ENCODE measurements at regions not wholly inside any gene's neighbourhood (a gene's known extent, or its start where the extent isn't known, plus 50 kb on each side); places are given as distances from the start of the nearest gene placed in this dataset.

- H3K4me1 ChIP-seq, result no peaks in the 10 kb centered on the region; the same call in 1 of the 2 replicates
- H3K27me3 Mint-ChIP-seq (ENCODE audit: insufficient read depth, unreplicated experiment), result peaks cover 2% of the 10 kb centered on the region
- DNase-seq, result no peak
- TF ChIP-seq, protein P1, sequence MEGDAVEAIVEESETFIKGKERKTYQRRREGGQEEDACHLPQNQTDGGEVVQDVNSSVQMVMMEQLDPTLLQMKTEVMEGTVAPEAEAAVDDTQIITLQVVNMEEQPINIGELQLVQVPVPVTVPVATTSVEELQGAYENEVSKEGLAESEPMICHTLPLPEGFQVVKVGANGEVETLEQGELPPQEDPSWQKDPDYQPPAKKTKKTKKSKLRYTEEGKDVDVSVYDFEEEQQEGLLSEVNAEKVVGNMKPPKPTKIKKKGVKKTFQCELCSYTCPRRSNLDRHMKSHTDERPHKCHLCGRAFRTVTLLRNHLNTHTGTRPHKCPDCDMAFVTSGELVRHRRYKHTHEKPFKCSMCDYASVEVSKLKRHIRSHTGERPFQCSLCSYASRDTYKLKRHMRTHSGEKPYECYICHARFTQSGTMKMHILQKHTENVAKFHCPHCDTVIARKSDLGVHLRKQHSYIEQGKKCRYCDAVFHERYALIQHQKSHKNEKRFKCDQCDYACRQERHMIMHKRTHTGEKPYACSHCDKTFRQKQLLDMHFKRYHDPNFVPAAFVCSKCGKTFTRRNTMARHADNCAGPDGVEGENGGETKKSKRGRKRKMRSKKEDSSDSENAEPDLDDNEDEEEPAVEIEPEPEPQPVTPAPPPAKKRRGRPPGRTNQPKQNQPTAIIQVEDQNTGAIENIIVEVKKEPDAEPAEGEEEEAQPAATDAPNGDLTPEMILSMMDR (IDR thresholded peaks at IDR 0.05; ENCODE audit: insufficient read depth in 1 of 2, low read depth in 1 of 2, low read length in 1 of 2, severe bottlenecking in 1 of 2, unreplicated experiment in 1 of 2), result no peak
- no peak overlapping the region for H3K4me3 ChIP-seq (ENCODE audit: low read depth, low read length)
- no peaks in the 10 kb centered on the region for H3K9me3 ChIP-seq
- H3K27ac Mint-ChIP-seq (ENCODE audit: unreplicated experiment), result no peak overlapping the region
- H3K36me3 Mint-ChIP-seq (ENCODE audit: insufficient read depth, unreplicated experiment), result no peaks in the 10 kb centered on the region
- no peaks in the 10 kb centered on the region for H3K4me1 Mint-ChIP-seq (ENCODE audit: low read depth, unreplicated experiment)
- ChIA-PET POLR2A (no interaction called here), CTCF (no interaction called here)
- intact Hi-C loops (cut with micrococcal nuclease; ENCODE audit: unreplicated experiment), result no loop called here
- no TSS peak for BruUV-seq (replicated peaks)
- H3K4me3 Mint-ChIP-seq (ENCODE audit: unreplicated experiment), result no peak overlapping the region
- H3K9me3 Mint-ChIP-seq (ENCODE audit: unreplicated experiment), result no peaks in the 10 kb centered on the region
- H3K27me3 ChIP-seq (replicated peaks; ENCODE audit: control insufficient read depth, insufficient read depth, low read length), result no peaks in the 10 kb centered on the region
- no peaks in the 10 kb centered on the region for H3K36me3 ChIP-seq (ENCODE audit: control insufficient read depth, insufficient read depth, low read length)
Measured at GRCh38 chr11:19651653-19652052, 61.0 kb upstream of the NAV2 start.

DNA sequence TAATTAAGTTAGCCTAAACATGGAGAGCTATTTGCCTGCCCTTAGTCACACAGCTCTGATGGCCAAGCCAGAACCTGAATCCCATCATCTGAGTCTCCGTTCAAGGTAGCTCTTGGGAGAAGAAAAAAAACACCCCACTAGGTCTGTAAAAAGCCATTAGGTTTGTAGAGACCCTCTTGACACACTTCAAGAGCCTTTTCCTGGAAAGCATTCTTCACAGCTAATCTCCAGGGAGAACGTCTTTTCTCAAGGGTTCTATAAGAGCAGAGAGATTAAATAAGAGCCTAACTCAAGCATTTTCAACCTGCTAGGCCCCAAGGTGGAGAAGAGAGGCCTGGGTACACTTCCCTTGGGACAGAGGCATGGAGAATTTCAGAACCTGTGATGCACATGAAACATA is 61.6 kb upstream of the NAV2 start:
- Histone ChIP-seq H3K4me1 (no peaks in the 10 kb centered on the region; the same call in 1 of the 2 replicates), H3K27me3 (replicated peaks; ENCODE audit: control insufficient read depth, insufficient read depth, low read length) (no peaks in the 10 kb centered on the region), H3K36me3 (ENCODE audit: control insufficient read depth, insufficient read depth, low read length) (no peaks in the 10 kb centered on the region), H3K4me3 (ENCODE audit: low read depth, low read length) (no peak overlapping the region), H3K9me3 (no peaks in the 10 kb centered on the region)
- Mint-ChIP-seq H3K9me3 (ENCODE audit: unreplicated experiment) (no peaks in the 10 kb centered on the region), H3K27ac (ENCODE audit: unreplicated experiment) (no peak overlapping the region), H3K27me3 (ENCODE audit: insufficient read depth, unreplicated experiment) (peaks cover 2% of the 10 kb centered on the region), H3K4me3 (ENCODE audit: unreplicated experiment) (no peak overlapping the region), H3K4me1 (ENCODE audit: low read depth, unreplicated experiment) (no peaks in the 10 kb centered on the region), H3K36me3 (ENCODE audit: insufficient read depth, unreplicated experiment) (no peaks in the 10 kb centered on the region)
- ChIA-PET CTCF (interaction anchor here (0.6 kb wide), 1 partner anchor 44 kb away, joined by 4 read pairs; no protein-coding TSS in a partner anchor), POLR2A (no interaction called here)
- no TSS peak for BruUV-seq (replicated peaks)
- no peak for DNase-seq
- intact Hi-C loops (cut with micrococcal nuclease; ENCODE audit: unreplicated experiment), result no loop called here
- TF ChIP-seq, protein P1 (IDR thresholded peaks at IDR 0.05; ENCODE audit: insufficient read depth in 1 of 2, low read depth in 1 of 2, low read length in 1 of 2, severe bottlenecking in 1 of 2, unreplicated experiment in 1 of 2), result no peak

DNA sequence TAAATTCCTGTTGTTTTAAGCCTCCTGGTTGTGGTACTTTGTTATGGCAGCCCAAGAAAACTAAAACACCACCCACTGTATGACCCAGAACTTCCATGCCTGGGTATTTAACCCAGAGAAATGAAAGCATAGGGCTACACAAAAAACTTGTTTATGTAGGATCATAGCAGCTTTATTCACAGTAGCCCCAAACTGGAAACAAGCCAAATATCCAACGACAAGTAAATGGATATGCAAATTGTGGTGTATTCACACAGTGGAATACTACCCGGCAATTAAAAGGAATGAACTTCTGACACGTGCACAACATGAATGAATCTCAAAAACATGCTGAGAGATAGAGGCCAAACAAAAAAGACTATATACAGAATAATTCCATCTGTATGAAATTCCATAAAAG is 62.2 kb upstream of the NAV2 start:
- no TSS peak for BruUV-seq (replicated peaks)
- Mint-ChIP-seq H3K36me3 (ENCODE audit: insufficient read depth, unreplicated experiment) (no peaks in the 10 kb centered on the region), H3K27ac (ENCODE audit: unreplicated experiment) (no peak overlapping the region), H3K4me1 (ENCODE audit: low read depth, unreplicated experiment) (no peaks in the 10 kb centered on the region), H3K4me3 (ENCODE audit: unreplicated experiment) (no peak overlapping the region), H3K9me3 (ENCODE audit: unreplicated experiment) (no peaks in the 10 kb centered on the region), H3K27me3 (ENCODE audit: insufficient read depth, unreplicated experiment) (peaks cover 2% of the 10 kb centered on the region)
- no peaks in the 10 kb centered on the region; the same call in 1 of the 2 replicates for H3K4me1 ChIP-seq
- no peak for DNase-seq
- no peaks in the 10 kb centered on the region for H3K9me3 ChIP-seq
- intact Hi-C loops (cut with micrococcal nuclease; ENCODE audit: unreplicated experiment), result no loop called here
- H3K27me3 ChIP-seq (replicated peaks; ENCODE audit: control insufficient read depth, insufficient read depth, low read length), result no peaks in the 10 kb centered on the region
- H3K4me3 ChIP-seq (ENCODE audit: low read depth, low read length), result no peak overlapping the region
- CTCF ChIA-PET, result no interaction called here
- H3K36me3 ChIP-seq (ENCODE audit: control insufficient read depth, insufficient read depth, low read length), result no peaks in the 10 kb centered on the region
- TF ChIP-seq, protein P1 (IDR thresholded peaks at IDR 0.05; ENCODE audit: insufficient read depth in 1 of 2, low read depth in 1 of 2, low read length in 1 of 2, severe bottlenecking in 1 of 2, unreplicated experiment in 1 of 2), result no peak
- POLR2A ChIA-PET, result no interaction called here

Data from Caco-2 (cell line).